Panc1 (cell line): ENCODE measurements at regions not wholly inside any gene's neighbourhood (a gene's known extent, or its start where the extent isn't known, plus 50 kb on each side); places are given as distances from the start of the nearest gene placed in this dataset.
"Not testable (repeated sequence)": the region's sequence is repeated elsewhere in the genome, so short reads cannot be mapped to it uniquely, and the experiment has no call there.

Experiments
- ATAC-seq: fragments of 200-7000 bp; cut with Tn5 transposase; 2 replicates; pipeline ENCODE4 v1.9.1; 2020; ENCODE audit warnings: mild to moderate bottlenecking, moderate library complexity
- BruUV-seq: library from RNA; stranded (reverse); fragments of 400-500 nt; replicated peaks from 2 replicates; lab custom pipeline; 2021; lab: Mats Ljungman, UMichigan
- CTCF ChIA-PET: fragments of 300-600 bp; sonication (Branson Sonifier 250); formaldehyde crosslinking; loops from one replicate; lab custom pipeline; 2022; ENCODE audit warnings: antibody characterized with exemption; lab: Charles Lee
- POLR2A ChIA-PET: fragments of 300-600 bp; sonication (Branson Sonifier 250); formaldehyde crosslinking; loops from one replicate; lab custom pipeline; 2022; ENCODE audit warnings: antibody characterized with exemption; lab: Charles Lee
- DNase-seq: peaks from one replicate; pipeline ENCODE4 v3.0.0-alpha.2; 2010; ENCODE audit warnings: low read depth, low spot score
- H3K27ac ChIP-seq: 2 replicates; pipeline ENCODE4 v1.5.1; 2011; ENCODE audit warnings: mild to moderate bottlenecking, low read length, inconsistent platforms
- H3K27me3 ChIP-seq: fragments of 200-500 bp; sonication (Bioruptor generic); 2 replicates; pipeline ENCODE4 v1.6.0; 2014; ENCODE audit warnings: low read length, inconsistent platforms; ENCODE audit not compliant: control insufficient read depth, insufficient read depth
- H3K36me3 ChIP-seq: fragments of 200-500 bp; sonication (Bioruptor generic); 2 replicates; pipeline ENCODE4 v1.5.1; 2014; ENCODE audit warnings: inconsistent platforms, mild to moderate bottlenecking, low read length, moderate library complexity; ENCODE audit not compliant: control insufficient read depth, insufficient read depth
- H3K4me1 ChIP-seq: 2 replicates; pipeline ENCODE4 v1.5.1; 2011; ENCODE audit warnings: inconsistent platforms, mild to moderate bottlenecking, low read length, moderate library complexity; ENCODE audit not compliant: control insufficient read depth, insufficient read depth
- H3K4me3 ChIP-seq, 2 experiments: 2 replicates each; pipeline ENCODE4 v1.5.1; 2011 to 2012; ENCODE audit warnings: low read depth in 2 of 2, low read length in 2 of 2, mild to moderate bottlenecking in 2 of 2, inconsistent platforms in 1 of 2, moderate library complexity in 1 of 2
- H3K9me3 ChIP-seq: fragments of 200-500 bp; sonication (Bioruptor generic); 2 replicates; pipeline ENCODE4 v1.5.1; 2014; ENCODE audit warnings: low read depth, mild to moderate bottlenecking, inconsistent platforms, low read length, moderate library complexity; ENCODE audit not compliant: control insufficient read depth, insufficient read depth
- CTCF ChIP-seq: fragments of 450-650 bp; IDR thresholded peaks from 2 replicates; pipeline ENCODE4 v1.5.1; 2017; ENCODE audit warnings: mild to moderate bottlenecking
- POLR2AphosphoS5 ChIP-seq: IDR thresholded peaks from 2 replicates; pipeline ENCODE4 v1.6.1; 2012; ENCODE audit warnings: mild to moderate bottlenecking, low read depth, low read length, moderate library complexity
- REST ChIP-seq, 2 experiments: IDR thresholded peaks; 2 replicates each; pipeline ENCODE4 v1.6.1; 2011 to 2012; ENCODE audit warnings: low read depth in 2 of 2, control low read depth in 1 of 2, low read length in 1 of 2, mild to moderate bottlenecking in 1 of 2, moderate library complexity in 1 of 2; ENCODE audit not compliant: insufficient read depth in 1 of 2
- SIN3A ChIP-seq: IDR thresholded peaks from 2 replicates; pipeline ENCODE4 v1.6.1; 2012; ENCODE audit warnings: low read depth, mild to moderate bottlenecking, low read length, moderate library complexity, borderline replicate concordance; ENCODE audit not compliant: insufficient read depth
- TCF7L2 ChIP-seq: IDR thresholded peaks from 2 replicates; pipeline ENCODE4 v1.6.1; 2011; ENCODE audit warnings: mild to moderate bottlenecking, low read depth, low read length, inconsistent platforms
- in situ Hi-C: cut with HindIII; loops from 2 replicates; pipeline ENCODE4 v1.10.0; 2016; ENCODE audit warnings: low sequenced_read_pairs, low pct_unique_long_range_greater_than_20kb
- intact Hi-C: fragments of 100-400 bp; cut with micrococcal nuclease; formaldehyde crosslinking; loops from one replicate; pipeline ENCODE4 v1.10.0; 2022; ENCODE audit not compliant: unreplicated experiment

- no peaks in the 10 kb centered on the region for H3K36me3 ChIP-seq
- no peaks in the 10 kb centered on the region for H3K27me3 ChIP-seq
- no peak overlapping the region for H3K27ac ChIP-seq
- no peak for ATAC-seq
- H3K4me1 ChIP-seq: no peaks in the 10 kb centered on the region
- intact Hi-C loops: no loop called here
- DNase-seq: no peak
- in situ Hi-C loops: no loop called here
- no TSS peak for BruUV-seq
- H3K4me3 ChIP-seq: no peak overlapping the region
- ChIA-PET CTCF (no interaction called here), POLR2A (no interaction called here)
- TF ChIP-seq SIN3A (no peak), REST (IDR thresholded peaks at IDR 0.05; ENCODE audit: insufficient read depth in 1 of 2, low read depth in 2 of 2, low read length in 1 of 2) (no peak), CTCF (no peak), TCF7L2 (no peak), POLR2AphosphoS5 (no peak)
- H3K9me3 ChIP-seq: no peaks in the 10 kb centered on the region
Measured at GRCh38 chrX:64739792-64740378, 236.4 kb downstream of the ZC4H2 start.

GRCh38 chrX:64698317-64698716 lies 277.9 kb downstream of the ZC4H2 start:
- no peaks in the 10 kb centered on the region for H3K27me3 ChIP-seq
- no peak for ATAC-seq
- BruUV-seq: no TSS peak
- CTCF ChIA-PET: no interaction called here
- H3K4me1 ChIP-seq: no peaks in the 10 kb centered on the region
- TF ChIP-seq POLR2AphosphoS5 (no peak), CTCF (no peak), SIN3A (no peak), REST (IDR thresholded peaks at IDR 0.05; ENCODE audit: insufficient read depth in 1 of 2, low read depth in 2 of 2, low read length in 1 of 2) (no peak), TCF7L2 (no peak)
- H3K9me3 ChIP-seq: no peaks in the 10 kb centered on the region
- POLR2A ChIA-PET: no interaction called here
- no peaks in the 10 kb centered on the region for H3K36me3 ChIP-seq
- H3K4me3 ChIP-seq: no peak overlapping the region
- intact Hi-C loops: no loop called here
- no peak for DNase-seq
- H3K27ac ChIP-seq: no peak overlapping the region
- in situ Hi-C loops: no loop called here

- not testable (repeated sequence) for BruUV-seq
Measured at GRCh38 chrX:64695372-64695771, 280.9 kb downstream of the ZC4H2 start.

More at GRCh38 chrX:64695372-64695771, 280.9 kb downstream of the ZC4H2 start:
- H3K27me3 ChIP-seq, in situ Hi-C loops, H3K27ac ChIP-seq, intact Hi-C loops, CTCF ChIA-PET, POLR2A ChIA-PET, H3K36me3 ChIP-seq, H3K9me3 ChIP-seq, H3K4me3 ChIP-seq, DNase-seq, ATAC-seq, H3K4me1 ChIP-seq: not testable (repeated sequence)
